HL-60 (cell line): ENCODE measurements at regions not wholly inside any gene's neighbourhood (a gene's known extent, or its start where the extent isn't known, plus 50 kb on each side); places are given as distances from the start of the nearest gene placed in this dataset.

Experiments
- DNase-seq, 2 experiments: peaks; one replicate each; pipeline ENCODE4 v3.0.0-alpha.2; 2010 to 2020; ENCODE audit warnings: low read depth in 1 of 2, low spot score in 1 of 2
- H3K27ac ChIP-seq: fragments of 250-450 bp; sonication (Bioruptor Pico); replicated peaks from 2 replicates; pipeline ENCODE4 v1.5.1; 2020; ENCODE audit warnings: mild to moderate bottlenecking, moderate library complexity
- H3K27me3 ChIP-seq: fragments of 250-450 bp; sonication (Bioruptor Pico); 2 replicates; pipeline ENCODE4 v1.5.1; 2021; ENCODE audit warnings: mild to moderate bottlenecking, moderate library complexity; ENCODE audit not compliant: insufficient read depth, poor library complexity, severe bottlenecking
- H3K4me3 ChIP-seq: replicated peaks from 2 replicates; pipeline ENCODE4 v1.5.1; 2011; ENCODE audit warnings: mild to moderate bottlenecking, control low read depth, low read length; ENCODE audit not compliant: insufficient read depth
- CTCF ChIP-seq: IDR thresholded peaks from one replicate; pipeline ENCODE4 v1.5.1; 2011; ENCODE audit warnings: low read length, control low read depth, inconsistent platforms; ENCODE audit not compliant: insufficient read depth
- GABPA ChIP-seq: IDR thresholded peaks from 2 replicates; pipeline ENCODE4 v1.6.1; 2012; ENCODE audit warnings: low read depth
- POLR2AphosphoS5 ChIP-seq: IDR thresholded peaks from 2 replicates; pipeline ENCODE4 v1.6.1; 2012; ENCODE audit warnings: low read depth
- REST ChIP-seq: IDR thresholded peaks from 2 replicates; pipeline ENCODE4 v1.6.1; 2012; ENCODE audit warnings: low read depth; ENCODE audit not compliant: insufficient replicate concordance
- SPI1 ChIP-seq: IDR thresholded peaks from 2 replicates; pipeline ENCODE4 v1.6.1; 2012; ENCODE audit warnings: low read depth, mild to moderate bottlenecking, borderline replicate concordance

GRCh38 chr13:23069566-23069965 lies 111.2 kb upstream of the SGCG start:
- TF ChIP-seq GABPA (no peak), SPI1 (no peak), REST (no peak), CTCF (no peak), POLR2AphosphoS5 (no peak)

GRCh38 chr13:23074075-23074828 lies 106.5 kb upstream of the SGCG start:
- H3K4me3 ChIP-seq = no peak overlapping the region
- TF ChIP-seq REST = no peak
- no peak for TF ChIP-seq CTCF
- no peak for TF ChIP-seq GABPA
- H3K27me3 ChIP-seq = peaks cover 5% of the 10 kb centered on the region
- H3K27ac ChIP-seq = no peak overlapping the region
- DNase-seq = no peak

More at GRCh38 chr13:23069566-23069965, 111.2 kb upstream of the SGCG start:
- no peak overlapping the region for H3K27ac ChIP-seq
- peaks cover 1% of the 10 kb centered on the region for H3K27me3 ChIP-seq
- no peak for DNase-seq
- no peak overlapping the region for H3K4me3 ChIP-seq

GRCh38 chr13:23081220-23081619 lies 99.6 kb upstream of the SGCG start:
- H3K27ac ChIP-seq = no peak overlapping the region
- H3K4me3 ChIP-seq = no peak overlapping the region
- no peak for DNase-seq
- H3K27me3 ChIP-seq = no peaks in the 10 kb centered on the region
- TF ChIP-seq CTCF = no peak
- TF ChIP-seq SPI1 = no peak
- no peak for TF ChIP-seq POLR2AphosphoS5
- no peak for TF ChIP-seq REST
- TF ChIP-seq GABPA = no peak
